HepG2 (cell line): ENCODE measurements at regions not wholly inside any gene's neighbourhood (a gene's known extent, or its start where the extent isn't known, plus 50 kb on each side); places are given as distances from the start of the nearest gene placed in this dataset.

Source experiments
- FOXP1 ChIP-seq, 2 experiments: fragments of 450-650 bp in 1 of 2; IDR thresholded peaks; 2 replicates each; pipeline ENCODE4 v1.6.1; 2017 to 2018; ENCODE audit warnings: antibody characterized with exemption in 1 of 2
- NBN ChIP-seq: fragments of 450-650 bp; conservative IDR thresholded peaks from 2 replicates; pipeline ENCODE4 v1.6.1; 2017
- POLR2A ChIP-seq, 2 experiments: IDR thresholded peaks; 2 replicates each; pipeline ENCODE4 v1.6.1; 2011; ENCODE audit warnings: low read depth in 2 of 2, low read length in 2 of 2, mild to moderate bottlenecking in 1 of 2, moderate library complexity in 1 of 2; ENCODE audit not compliant: insufficient read depth in 1 of 2
- TF ChIP-seq, protein P1 (sequence below): sonication (generic); formaldehyde crosslinking; IDR thresholded peaks from 2 replicates; pipeline ENCODE4 v1.5.0; 2020; ENCODE audit warnings: mild to moderate bottlenecking, missing genetic modification reagents, moderate library complexity

DNA sequence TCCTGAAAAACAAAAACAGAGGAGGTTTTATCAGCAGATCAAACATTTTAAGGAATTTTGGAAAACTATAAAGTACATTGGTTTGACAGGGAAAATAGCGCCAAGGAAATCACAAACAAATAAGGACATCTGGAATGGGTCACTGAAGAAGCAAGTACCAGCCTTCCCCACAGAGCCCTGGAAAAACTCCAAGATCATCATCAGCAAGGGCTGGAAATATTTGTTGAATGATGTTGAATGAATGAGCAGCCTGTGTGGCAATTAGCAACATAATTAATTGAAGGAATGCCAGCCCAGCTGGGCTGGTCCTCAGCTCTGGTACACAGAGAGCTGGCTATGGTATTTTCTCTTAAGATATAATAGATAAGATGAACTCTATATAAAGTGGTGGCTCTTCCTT is 290.4 kb downstream of the HS3ST3A1 start:
- no peak for TF ChIP-seq FOXP1 (IDR thresholded peaks at IDR 0.05)
- TF ChIP-seq FOXP1 (CRISPR knock-in tag; IDR thresholded peaks at IDR 0.05) = no peak
- no peak for TF ChIP-seq NBN
- TF ChIP-seq, protein P1, sequence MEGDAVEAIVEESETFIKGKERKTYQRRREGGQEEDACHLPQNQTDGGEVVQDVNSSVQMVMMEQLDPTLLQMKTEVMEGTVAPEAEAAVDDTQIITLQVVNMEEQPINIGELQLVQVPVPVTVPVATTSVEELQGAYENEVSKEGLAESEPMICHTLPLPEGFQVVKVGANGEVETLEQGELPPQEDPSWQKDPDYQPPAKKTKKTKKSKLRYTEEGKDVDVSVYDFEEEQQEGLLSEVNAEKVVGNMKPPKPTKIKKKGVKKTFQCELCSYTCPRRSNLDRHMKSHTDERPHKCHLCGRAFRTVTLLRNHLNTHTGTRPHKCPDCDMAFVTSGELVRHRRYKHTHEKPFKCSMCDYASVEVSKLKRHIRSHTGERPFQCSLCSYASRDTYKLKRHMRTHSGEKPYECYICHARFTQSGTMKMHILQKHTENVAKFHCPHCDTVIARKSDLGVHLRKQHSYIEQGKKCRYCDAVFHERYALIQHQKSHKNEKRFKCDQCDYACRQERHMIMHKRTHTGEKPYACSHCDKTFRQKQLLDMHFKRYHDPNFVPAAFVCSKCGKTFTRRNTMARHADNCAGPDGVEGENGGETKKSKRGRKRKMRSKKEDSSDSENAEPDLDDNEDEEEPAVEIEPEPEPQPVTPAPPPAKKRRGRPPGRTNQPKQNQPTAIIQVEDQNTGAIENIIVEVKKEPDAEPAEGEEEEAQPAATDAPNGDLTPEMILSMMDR (CRISPR knock-in tag) = no peak
- no peak for TF ChIP-seq POLR2A (IDR thresholded peaks at IDR 0.05; ENCODE audit: insufficient read depth in 1 of 2, low read depth in 2 of 2, low read length in 2 of 2)
